ENCODE measurements at regions not wholly inside any gene's neighbourhood (a gene's known extent, or its start where the extent isn't known, plus 50 kb on each side); places are given as distances from the start of the nearest gene placed in this dataset.

- Histone ChIP-seq H3K4me3 (replicated peaks in 1 of 3; ENCODE audit: insufficient read depth in 1 of 3, low read depth in 1 of 3, low read length in 3 of 3) (no peak overlapping the region), H2AFZ (ENCODE audit: low read depth, low read length) (no peak overlapping the region), H3K27me3 (ENCODE audit: control insufficient read depth in 2 of 2, insufficient read depth in 2 of 2, low read length in 2 of 2) (no peaks in the 10 kb centered on the region), H3K4me2 (ENCODE audit: insufficient read depth, low read length) (no peak overlapping the region), H3K27ac (ENCODE audit: insufficient read depth, low read depth, low read length) (no peak overlapping the region), H3K36me3 (ENCODE audit: control insufficient read depth in 2 of 2, extremely low read depth in 1 of 2, insufficient read depth in 2 of 2, low read length in 2 of 2) (no peaks in the 10 kb centered on the region), H3K4me1 (ENCODE audit: control insufficient read depth, extremely low read depth, insufficient read depth, low read length) (no peaks in the 10 kb centered on the region), H3K79me2 (ENCODE audit: control insufficient read depth, insufficient read depth, low read length) (no peaks in the 10 kb centered on the region), H3K9me1 (replicated peaks; ENCODE audit: control insufficient read depth, extremely low read depth, insufficient read depth, low read length) (no peaks in the 10 kb centered on the region), H3K9me3 (replicated peaks; ENCODE audit: control insufficient read depth, insufficient read depth, low read length) (no peaks in the 10 kb centered on the region), H4K20me1 (replicated peaks; ENCODE audit: control insufficient read depth, extremely low read depth, insufficient read depth, low read length) (no peaks in the 10 kb centered on the region), H3K9ac (replicated peaks; ENCODE audit: extremely low read depth, insufficient read depth, low read length) (no peak overlapping the region)
- no peak for DNase-seq (ENCODE audit: low read depth, low spot score)
- dilution Hi-C loops (cut with MboI; ENCODE audit: extremely low pct_ligation_motif_present, low sequenced_read_pairs) (no loop called here), intact Hi-C loops (cut with micrococcal nuclease) (no loop called here)
- ChIA-PET POLR2A (no interaction called here), CTCF (no interaction called here)
- BruUV-seq (replicated peaks) = no TSS peak
- TF ChIP-seq CTCF (IDR thresholded peaks at IDR 0.05; ENCODE audit: extremely low read depth in 1 of 2, insufficient read depth in 1 of 2, low read depth in 1 of 2, low read length in 2 of 2) (no peak), FOS (IDR thresholded peaks at IDR 0.05; ENCODE audit: borderline replicate concordance, insufficient read depth, low read length) (no peak), JUN (IDR thresholded peaks at IDR 0.05; ENCODE audit: borderline replicate concordance, insufficient read depth, insufficient read length, low read depth) (no peak), EZH2 (IDR thresholded peaks at IDR 0.05; ENCODE audit: borderline replicate concordance, low read depth, low read length, severe bottlenecking) (no peak), MYC (IDR thresholded peaks at IDR 0.05; ENCODE audit: low read depth, low read length) (no peak), MAX (IDR thresholded peaks at IDR 0.05; ENCODE audit: insufficient read depth, insufficient read length) (no peak), GATA2 (IDR thresholded peaks at IDR 0.05; ENCODE audit: insufficient read depth, insufficient read length, low read depth, low read length) (no peak), POLR2AphosphoS5 (IDR thresholded peaks at IDR 0.05; ENCODE audit: insufficient read depth, low read depth, low read length) (no peak), POLR2A (IDR thresholded peaks at IDR 0.05; ENCODE audit: low read depth, low read length) (no peak)
- no peak for FAIRE-seq
Observed at GRCh38 chr1:95496307-95496706, 262.3 kb downstream of the RWDD3 start.

Measured in endothelial cell of umbilical vein (primary cell).